ENCODE measurements at regions not wholly inside any gene's neighbourhood (a gene's known extent, or its start where the extent isn't known, plus 50 kb on each side); places are given as distances from the start of the nearest gene placed in this dataset.

DNA sequence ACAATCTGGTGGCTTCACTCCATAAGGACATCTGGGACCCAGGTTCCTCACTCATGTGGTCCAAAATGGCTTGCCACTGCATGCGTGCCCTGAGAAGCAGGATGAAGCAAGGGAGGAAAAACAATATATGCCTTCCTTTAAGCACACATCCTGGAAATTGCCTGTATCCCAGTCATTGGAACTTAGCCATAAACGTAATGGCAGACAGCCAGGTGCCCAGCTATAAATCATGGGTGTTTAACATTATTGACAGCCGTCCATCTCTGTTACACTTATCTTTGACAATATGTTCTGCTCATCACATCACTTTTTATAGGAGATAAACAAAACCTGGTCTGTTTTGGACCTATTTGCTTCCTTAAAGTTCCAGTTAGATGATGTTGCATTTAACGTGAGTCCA, 181.0 kb downstream of the AASDH start:
- TF ChIP-seq, protein P1, sequence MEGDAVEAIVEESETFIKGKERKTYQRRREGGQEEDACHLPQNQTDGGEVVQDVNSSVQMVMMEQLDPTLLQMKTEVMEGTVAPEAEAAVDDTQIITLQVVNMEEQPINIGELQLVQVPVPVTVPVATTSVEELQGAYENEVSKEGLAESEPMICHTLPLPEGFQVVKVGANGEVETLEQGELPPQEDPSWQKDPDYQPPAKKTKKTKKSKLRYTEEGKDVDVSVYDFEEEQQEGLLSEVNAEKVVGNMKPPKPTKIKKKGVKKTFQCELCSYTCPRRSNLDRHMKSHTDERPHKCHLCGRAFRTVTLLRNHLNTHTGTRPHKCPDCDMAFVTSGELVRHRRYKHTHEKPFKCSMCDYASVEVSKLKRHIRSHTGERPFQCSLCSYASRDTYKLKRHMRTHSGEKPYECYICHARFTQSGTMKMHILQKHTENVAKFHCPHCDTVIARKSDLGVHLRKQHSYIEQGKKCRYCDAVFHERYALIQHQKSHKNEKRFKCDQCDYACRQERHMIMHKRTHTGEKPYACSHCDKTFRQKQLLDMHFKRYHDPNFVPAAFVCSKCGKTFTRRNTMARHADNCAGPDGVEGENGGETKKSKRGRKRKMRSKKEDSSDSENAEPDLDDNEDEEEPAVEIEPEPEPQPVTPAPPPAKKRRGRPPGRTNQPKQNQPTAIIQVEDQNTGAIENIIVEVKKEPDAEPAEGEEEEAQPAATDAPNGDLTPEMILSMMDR (IDR thresholded peaks at IDR 0.05; ENCODE audit: low read depth, low read length): no peak
- no peak for TF ChIP-seq POLR2A (IDR thresholded peaks at IDR 0.05; ENCODE audit: extremely low read depth, insufficient read length)
